Right cardiac atrium (tissue), 5 donors: ENCODE measurements at regions not wholly inside any gene's neighbourhood (a gene's known extent, or its start where the extent isn't known, plus 50 kb on each side); places are given as distances from the start of the nearest gene placed in this dataset.

Experiments
- ATAC-seq, 2 donors: fragments of 200-7000 bp; cut with Tn5 transposase; one replicate each; pipeline versions ENCODE4 v1.8.0 to v1.9.1; 2020; ENCODE audit warnings: moderate library complexity in 2 of 2, mild to moderate bottlenecking in 1 of 2
- DNase-seq, 3 donors: peaks; one replicate each; pipeline ENCODE4 v3.0.0-alpha.2; 2020
- H3K27ac ChIP-seq: one replicate; pipeline ENCODE4 v1.5.1; 2013; ENCODE audit warnings: mild to moderate bottlenecking, low read length, control low read depth, moderate library complexity
- H3K27me3 ChIP-seq: one replicate; pipeline ENCODE4 v1.6.1; 2013; ENCODE audit not compliant: control insufficient read depth, insufficient read depth
- H3K4me1 ChIP-seq: one replicate; pipeline ENCODE4 v1.6.1; 2013; ENCODE audit warnings: low read length; ENCODE audit not compliant: control insufficient read depth, insufficient read depth
- H3K4me3 ChIP-seq: one replicate; pipeline ENCODE4 v1.5.1; 2013; ENCODE audit warnings: low read length, control low read depth
- H3K9me3 ChIP-seq: one replicate; pipeline ENCODE4 v1.6.1; 2013; ENCODE audit warnings: low read length; ENCODE audit not compliant: control insufficient read depth
- WGBS: extraction: QIAGEN DNeasy Blood & Tissue Kit; methylation state at CpG from one replicate; pipeline ENCODE4 v1.1.7; 2013; 5-methylcytosine and 5-hydroxymethylcytosine counted together
- intact Hi-C, 4 donors: fragments of 100-400 bp; cut with DNase I; formaldehyde crosslinking; loops; one replicate each; pipeline versions ENCODE4 v1.11.0 to v1.14.0; 2022 to 2023
- donor health status: healthy with polysubstance abuse.
- donor health status: DM: no; HTN: yes; CAD: no.
- donor health status: DM: no; HTN: no; CAD: no.
- donor health status: DM: no; HTN: yes; CAD: no; lungs with severe emphysema.
- donor health status: DM: yes; HTN: yes; CAD: no.

DNA sequence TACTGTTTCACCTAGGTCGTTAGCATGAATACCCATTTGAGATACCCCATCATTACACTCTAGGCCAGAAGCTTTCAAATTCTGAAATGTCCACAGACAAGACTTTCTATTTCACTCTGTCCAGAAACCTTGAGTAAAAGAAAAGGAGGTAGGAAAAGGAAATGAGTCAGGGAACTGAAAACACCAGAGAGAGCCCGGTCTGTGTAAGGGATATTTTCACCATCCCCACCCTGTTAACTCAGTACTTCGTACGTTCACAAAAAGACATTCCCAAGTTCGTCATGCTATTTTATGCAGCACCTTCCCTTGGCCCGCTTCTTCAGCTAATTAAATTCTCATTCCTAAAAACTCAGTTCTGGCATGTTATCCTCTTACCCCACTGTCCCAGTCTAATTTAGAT lies 89.4 kb upstream of the SOX2 start:
- H3K27ac ChIP-seq, result no peak overlapping the region
- intact Hi-C loops, result no loop called here
- H3K4me1 ChIP-seq, result no peaks in the 10 kb centered on the region
- ATAC-seq (no peak), DNase-seq (no peak)
- H3K9me3 ChIP-seq, result no peaks in the 10 kb centered on the region
- H3K4me3 ChIP-seq, result no peak overlapping the region
- H3K27me3 ChIP-seq, result no peaks in the 10 kb centered on the region
- 58% methylated on average over 6 of the region's 6 CpGs for WGBS

DNA sequence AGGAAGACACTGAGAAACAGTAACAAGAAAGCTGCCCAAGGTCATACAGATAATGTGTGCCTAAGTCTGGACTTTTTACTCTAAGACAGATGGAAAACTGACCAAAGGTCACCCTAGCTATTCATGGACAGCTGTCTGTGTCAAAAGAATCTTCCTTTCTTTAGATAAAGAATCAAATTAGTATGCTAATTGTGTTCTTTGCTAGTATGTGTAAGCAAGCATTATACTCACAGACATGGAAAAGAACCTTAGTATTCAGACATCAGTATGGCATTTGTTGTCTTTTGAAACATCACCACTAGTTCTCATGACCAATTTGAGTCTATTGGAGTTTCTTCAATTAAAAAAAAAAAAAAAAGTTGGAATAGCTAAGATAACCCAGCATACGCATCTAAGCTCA lies 91.8 kb upstream of the SOX2 start:
- WGBS, result 83% methylated on average over 1 of the region's 1 CpG
- H3K27ac ChIP-seq, result no peak overlapping the region
- H3K9me3 ChIP-seq, result no peaks in the 10 kb centered on the region
- no peaks in the 10 kb centered on the region for H3K4me1 ChIP-seq
- H3K4me3 ChIP-seq, result no peak overlapping the region
- ATAC-seq, result no peak
- intact Hi-C loops, result no loop called here
- no peaks in the 10 kb centered on the region for H3K27me3 ChIP-seq
- DNase-seq, result no peak

GRCh38 chr3:181618260-181618659 lies 93.5 kb upstream of the SOX2 start:
- Histone ChIP-seq H3K27me3 (no peaks in the 10 kb centered on the region), H3K9me3 (no peaks in the 10 kb centered on the region), H3K27ac (no peak overlapping the region), H3K4me1 (no peaks in the 10 kb centered on the region), H3K4me3 (no peak overlapping the region)
- 73% methylated on average over 1 of the region's 1 CpG for WGBS
- ATAC-seq, result no peak
- intact Hi-C loops, result no loop called here
- no peak for DNase-seq

GRCh38 chr3:181616088-181617070 lies 95.3 kb upstream of the SOX2 start:
- H3K27me3 ChIP-seq, result no peaks in the 10 kb centered on the region
- H3K9me3 ChIP-seq, result no peaks in the 10 kb centered on the region
- 79% methylated on average over 2 of the region's 2 CpGs for WGBS

DNA sequence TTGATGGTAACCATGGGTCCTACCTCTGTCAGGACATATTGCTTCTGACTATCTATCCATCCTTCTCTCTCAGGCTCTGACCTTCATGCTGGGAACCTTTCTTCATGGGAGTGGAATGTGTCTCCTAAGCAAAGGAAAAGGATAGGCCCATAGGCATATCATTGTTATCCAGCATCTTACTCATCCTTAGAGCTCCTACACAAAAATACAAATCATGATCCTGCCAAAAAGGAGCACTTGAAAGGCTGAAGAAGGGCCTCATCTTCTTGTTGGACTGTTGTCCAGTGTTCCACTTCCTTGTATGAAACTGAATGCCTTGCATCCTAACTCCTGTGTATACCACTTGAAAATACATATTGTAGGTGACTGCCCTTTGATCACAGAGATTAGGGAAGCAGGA lies 96.1 kb upstream of the SOX2 start:
- intact Hi-C loops, result no loop called here
- no peak for ATAC-seq
- H3K9me3 ChIP-seq, result no peaks in the 10 kb centered on the region

More at GRCh38 chr3:181616088-181617070, 95.3 kb upstream of the SOX2 start:
- ATAC-seq, result no peak
- intact Hi-C loops, result no loop called here
- Histone ChIP-seq H3K27ac (no peak overlapping the region), H3K4me1 (no peaks in the 10 kb centered on the region), H3K4me3 (no peak overlapping the region)
- DNase-seq, result no peak

DNA sequence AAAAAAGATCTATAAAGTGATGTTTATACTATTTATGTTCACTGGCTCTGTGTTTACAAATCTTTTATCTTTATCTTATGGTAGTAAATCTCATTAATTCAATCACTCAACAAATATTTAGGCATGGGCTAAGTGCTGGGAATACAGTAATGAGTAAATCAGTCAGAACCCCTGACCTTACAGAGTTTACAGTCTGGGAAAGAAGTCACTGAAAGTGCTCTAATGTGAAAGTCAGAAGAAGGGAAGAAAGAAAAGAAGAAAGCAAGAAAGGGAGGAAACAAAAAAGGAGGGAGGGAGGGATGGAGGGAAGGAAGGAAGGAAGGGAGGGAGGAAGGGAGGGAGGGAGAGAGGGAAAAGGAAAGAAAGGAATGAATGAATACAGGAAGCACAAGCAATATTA lies 96.8 kb upstream of the SOX2 start:
- H3K4me1 ChIP-seq, result no peaks in the 10 kb centered on the region
- no peak for ATAC-seq
- H3K4me3 ChIP-seq, result no peak overlapping the region
- no peaks in the 10 kb centered on the region for H3K27me3 ChIP-seq
- intact Hi-C loops, result no loop called here
- no peak overlapping the region for H3K27ac ChIP-seq
- DNase-seq, result no peak
- H3K9me3 ChIP-seq, result no peaks in the 10 kb centered on the region

More for the DNA sequence above, 96.1 kb upstream of the SOX2 start:
- DNase-seq, result no peak
- H3K27me3 ChIP-seq, result no peaks in the 10 kb centered on the region
- no peak overlapping the region for H3K4me3 ChIP-seq
- no peak overlapping the region for H3K27ac ChIP-seq
- H3K4me1 ChIP-seq, result no peaks in the 10 kb centered on the region

- intact Hi-C loops, result no loop called here
Observed at GRCh38 chr3:181613813-181614212, 97.9 kb upstream of the SOX2 start.

DNA sequence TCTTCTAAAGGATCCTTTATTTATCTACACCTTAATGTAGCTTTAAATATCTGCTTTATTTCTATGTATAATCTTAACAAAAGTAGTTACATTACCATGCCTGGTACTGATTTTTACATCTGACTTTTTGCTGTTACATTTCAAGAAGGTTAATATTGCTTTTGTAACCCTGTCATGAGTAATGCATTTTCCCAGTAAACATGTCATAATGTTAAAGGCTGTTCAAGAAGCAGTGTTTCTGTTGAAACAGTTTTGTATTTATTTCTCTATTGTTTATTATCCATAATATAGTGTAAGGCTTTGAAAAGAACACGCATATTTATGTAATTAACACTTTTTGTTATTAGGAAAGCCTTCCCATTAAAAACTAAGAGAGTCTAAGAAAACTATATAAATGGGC lies 98.5 kb upstream of the SOX2 start:
- no peaks in the 10 kb centered on the region for H3K27me3 ChIP-seq
- WGBS, result 70% methylated on average over 1 of the region's 1 CpG
- DNase-seq (no peak), ATAC-seq (no peak)
- H3K27ac ChIP-seq, result no peak overlapping the region
- intact Hi-C loops, result no loop called here
- H3K4me1 ChIP-seq, result no peaks in the 10 kb centered on the region
- H3K4me3 ChIP-seq, result no peak overlapping the region
- no peaks in the 10 kb centered on the region for H3K9me3 ChIP-seq

More at GRCh38 chr3:181613813-181614212, 97.9 kb upstream of the SOX2 start:
- no peak overlapping the region for H3K4me3 ChIP-seq
- 43% methylated on average over 1 of the region's 1 CpG for WGBS
- no peaks in the 10 kb centered on the region for H3K4me1 ChIP-seq
- H3K9me3 ChIP-seq, result no peaks in the 10 kb centered on the region
- H3K27me3 ChIP-seq, result no peaks in the 10 kb centered on the region
- DNase-seq (no peak), ATAC-seq (no peak)
- no peak overlapping the region for H3K27ac ChIP-seq

DNA sequence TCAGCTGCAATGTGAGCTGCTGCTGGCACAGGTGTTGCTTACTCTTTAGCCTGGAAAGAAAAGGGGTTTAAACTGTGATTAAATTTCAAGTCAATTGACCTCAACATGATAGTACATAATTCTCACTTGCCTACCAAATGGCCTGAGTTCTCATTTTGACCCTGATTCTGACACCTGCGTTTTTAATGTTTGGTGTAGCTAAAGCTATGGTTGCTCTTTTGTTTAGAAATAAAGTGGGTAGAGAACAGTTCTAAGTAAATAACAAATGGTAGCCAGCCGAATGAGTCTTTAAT lies 100.8 kb upstream of the SOX2 start:
- ATAC-seq (no peak), DNase-seq (no peak)
- no peak overlapping the region for H3K4me3 ChIP-seq
- WGBS, result 89% methylated on average over 2 of the region's 2 CpGs
- H3K27ac ChIP-seq, result no peak overlapping the region
- H3K9me3 ChIP-seq, result no peaks in the 10 kb centered on the region
- H3K27me3 ChIP-seq, result no peaks in the 10 kb centered on the region
- H3K4me1 ChIP-seq, result no peaks in the 10 kb centered on the region
- intact Hi-C loops, result no loop called here

- intact Hi-C loops, result no loop called here
- no peaks in the 10 kb centered on the region for H3K27me3 ChIP-seq
- ATAC-seq, result no peak
- DNase-seq, result no peak
- H3K4me1 ChIP-seq, result no peaks in the 10 kb centered on the region
- H3K9me3 ChIP-seq, result no peaks in the 10 kb centered on the region
- H3K4me3 ChIP-seq, result no peak overlapping the region
- H3K27ac ChIP-seq, result no peak overlapping the region
- 69% methylated on average over 4 of the region's 4 CpGs for WGBS
Observed at GRCh38 chr3:181610083-181610972, 101.4 kb upstream of the SOX2 start.

DNA sequence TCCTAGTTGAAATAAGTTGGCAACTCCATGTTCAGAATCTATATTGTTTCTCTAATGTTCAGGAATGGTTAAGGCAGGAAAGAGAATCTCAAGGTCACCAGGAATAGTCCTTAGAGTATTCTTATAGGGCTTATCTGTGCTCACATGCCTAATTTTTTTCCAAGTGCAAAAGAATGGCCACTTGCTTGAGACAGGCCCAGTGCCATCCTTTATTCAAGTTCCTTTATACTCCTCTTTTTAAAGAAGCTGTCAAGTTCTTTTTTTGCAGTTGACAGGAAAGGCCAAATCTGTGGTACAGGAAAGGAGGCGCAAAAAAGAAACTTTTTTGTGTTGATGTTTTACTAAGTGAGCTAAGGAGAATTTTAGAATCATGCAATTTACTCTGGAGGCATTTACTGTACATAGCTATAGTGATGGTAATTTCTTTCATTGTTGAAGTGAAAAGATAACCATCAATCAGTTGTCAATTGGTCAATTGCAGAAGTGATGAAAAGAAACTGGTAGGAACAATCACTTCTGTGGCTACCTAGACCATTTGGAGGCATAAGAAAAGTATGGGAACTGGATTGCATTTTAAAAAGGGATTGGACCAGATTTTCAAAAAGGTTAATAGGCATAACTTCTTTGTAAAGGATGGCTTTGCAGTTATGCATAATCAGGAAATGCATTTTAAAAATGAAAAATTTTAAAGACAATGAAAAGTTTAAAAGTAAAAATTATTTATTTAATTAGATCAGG lies 102.5 kb upstream of the SOX2 start:
- Histone ChIP-seq H3K9me3 (no peaks in the 10 kb centered on the region), H3K4me3 (no peak overlapping the region), H3K27ac (no peak overlapping the region), H3K4me1 (no peaks in the 10 kb centered on the region), H3K27me3 (no peaks in the 10 kb centered on the region)
- intact Hi-C loops, result no loop called here
- DNase-seq (no peak), ATAC-seq (no peak)
- 80% methylated on average over 1 of the region's 1 CpG for WGBS
